ENCODE measurements at regions not wholly inside any gene's neighbourhood (a gene's known extent, or its start where the extent isn't known, plus 50 kb on each side); places are given as distances from the start of the nearest gene placed in this dataset.
"Not testable (repeated sequence)": the region's sequence is repeated elsewhere in the genome, so short reads cannot be mapped to it uniquely, and the experiment has no call there.

DNA sequence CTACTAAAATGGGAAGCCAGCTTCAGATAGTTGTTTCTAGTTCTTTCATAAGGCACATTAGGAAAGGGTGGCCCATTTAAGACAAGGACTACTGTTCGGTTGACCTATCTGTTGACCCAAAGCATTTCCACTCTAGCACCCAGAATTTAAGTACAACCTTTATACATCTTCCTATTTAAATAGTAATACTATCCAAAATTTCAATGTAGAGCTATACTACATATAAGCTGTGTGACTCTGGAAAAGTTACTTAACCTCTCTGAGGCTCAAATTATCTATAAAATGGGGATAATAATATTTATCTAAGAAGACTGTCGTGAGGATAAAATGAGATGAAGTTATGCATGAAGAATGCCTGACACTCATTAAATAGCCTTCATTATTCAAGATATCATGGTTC, 82.0 kb upstream of the TMEM164 start:
- H3K9me3 ChIP-seq, result no peaks in the 10 kb centered on the region
- intact Hi-C loops (cut with DNase I; ENCODE audit: low total_unique reads), result no loop called here
- TF ChIP-seq, protein P1, sequence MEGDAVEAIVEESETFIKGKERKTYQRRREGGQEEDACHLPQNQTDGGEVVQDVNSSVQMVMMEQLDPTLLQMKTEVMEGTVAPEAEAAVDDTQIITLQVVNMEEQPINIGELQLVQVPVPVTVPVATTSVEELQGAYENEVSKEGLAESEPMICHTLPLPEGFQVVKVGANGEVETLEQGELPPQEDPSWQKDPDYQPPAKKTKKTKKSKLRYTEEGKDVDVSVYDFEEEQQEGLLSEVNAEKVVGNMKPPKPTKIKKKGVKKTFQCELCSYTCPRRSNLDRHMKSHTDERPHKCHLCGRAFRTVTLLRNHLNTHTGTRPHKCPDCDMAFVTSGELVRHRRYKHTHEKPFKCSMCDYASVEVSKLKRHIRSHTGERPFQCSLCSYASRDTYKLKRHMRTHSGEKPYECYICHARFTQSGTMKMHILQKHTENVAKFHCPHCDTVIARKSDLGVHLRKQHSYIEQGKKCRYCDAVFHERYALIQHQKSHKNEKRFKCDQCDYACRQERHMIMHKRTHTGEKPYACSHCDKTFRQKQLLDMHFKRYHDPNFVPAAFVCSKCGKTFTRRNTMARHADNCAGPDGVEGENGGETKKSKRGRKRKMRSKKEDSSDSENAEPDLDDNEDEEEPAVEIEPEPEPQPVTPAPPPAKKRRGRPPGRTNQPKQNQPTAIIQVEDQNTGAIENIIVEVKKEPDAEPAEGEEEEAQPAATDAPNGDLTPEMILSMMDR (IDR thresholded peaks at IDR 0.05), result no peak
- TF ChIP-seq POLR2AphosphoS5 (IDR thresholded peaks at IDR 0.05) (no peak), POLR2A (IDR thresholded peaks at IDR 0.05) (no peak)
- H3K36me3 ChIP-seq, result no peaks in the 10 kb centered on the region
- H3K4me3 ChIP-seq, result no peak overlapping the region
- DNase-seq (ENCODE audit: low spot score in 2 of 2), result no peak
- H3K27ac ChIP-seq, result no peak overlapping the region
- H3K4me1 ChIP-seq, result no peaks in the 10 kb centered on the region
- peaks cover 0 to 28% of the 10 kb centered on the region in 2 donors for H3K27me3 ChIP-seq

DNA sequence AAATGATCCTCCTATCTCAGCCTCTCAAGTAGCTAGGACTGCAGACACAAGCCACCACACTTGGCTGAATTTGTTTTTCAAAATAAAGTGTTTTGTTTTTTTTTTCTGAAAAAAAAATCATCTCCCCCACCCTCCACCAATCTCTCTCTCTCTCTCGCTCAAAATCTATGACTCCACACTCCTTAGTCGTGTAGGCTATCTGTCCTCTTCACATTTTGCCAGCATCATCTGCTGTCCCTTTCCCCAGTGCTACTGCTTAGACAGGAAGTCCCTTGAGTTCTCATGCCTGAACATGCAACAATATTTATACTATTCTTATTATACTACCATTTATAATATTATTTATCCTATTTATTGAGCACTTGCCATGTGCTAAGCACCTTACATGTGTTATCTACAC, 80.7 kb upstream of the TMEM164 start:
- TF ChIP-seq POLR2A (IDR thresholded peaks at IDR 0.05) (no peak), POLR2AphosphoS5 (IDR thresholded peaks at IDR 0.05) (no peak)
- TF ChIP-seq, protein P1 (IDR thresholded peaks at IDR 0.05), result no peak
- Histone ChIP-seq H3K4me1 (no peaks in the 10 kb centered on the region), H3K36me3 (no peaks in the 10 kb centered on the region), H3K9me3 (no peaks in the 10 kb centered on the region), H3K4me3 (no peak overlapping the region), H3K27ac (no peak overlapping the region), H3K27me3 (peaks cover 0 to 22% of the 10 kb centered on the region in 2 donors)
- no peak for DNase-seq (ENCODE audit: low spot score in 2 of 2)
- intact Hi-C loops (cut with DNase I; ENCODE audit: low total_unique reads), result no loop called here

DNA sequence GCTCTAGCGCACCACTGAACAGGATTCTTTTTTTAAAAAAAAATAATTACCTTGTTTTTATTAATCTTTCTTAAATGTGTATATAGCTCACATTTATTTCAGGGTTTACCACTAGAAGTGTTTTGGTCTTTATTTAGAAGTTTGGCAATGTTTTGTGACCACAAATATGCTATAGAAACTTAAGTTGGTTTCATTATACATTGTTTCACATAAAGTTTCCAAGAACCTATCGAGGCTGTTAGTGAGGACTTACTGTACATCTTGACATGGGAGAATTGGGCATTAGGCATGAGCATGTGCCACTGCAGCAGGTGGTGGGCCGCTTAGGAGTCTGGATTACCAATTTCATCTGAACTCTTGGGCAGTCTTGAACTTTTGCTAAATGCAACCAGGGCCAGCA, 77.9 kb upstream of the TMEM164 start:
- H3K4me3 ChIP-seq; DNase-seq (ENCODE audit: low spot score in 2 of 2); H3K36me3 ChIP-seq; H3K27ac ChIP-seq; intact Hi-C loops (cut with DNase I; ENCODE audit: low total_unique reads); H3K4me1 ChIP-seq; H3K9me3 ChIP-seq: not testable (repeated sequence)
- peaks cover 0 to 13% of the 10 kb centered on the region in 2 donors for H3K27me3 ChIP-seq

- Histone ChIP-seq H3K4me1 (no peaks in the 10 kb centered on the region), H3K27me3 (peaks cover 0 to 14% of the 10 kb centered on the region in 2 donors), H3K27ac (no peak overlapping the region), H3K4me3 (no peak overlapping the region), H3K36me3 (no peaks in the 10 kb centered on the region), H3K9me3 (no peaks in the 10 kb centered on the region)
- TF ChIP-seq POLR2A (IDR thresholded peaks at IDR 0.05) (no peak), POLR2AphosphoS5 (IDR thresholded peaks at IDR 0.05) (no peak)
- TF ChIP-seq, protein P1 (IDR thresholded peaks at IDR 0.05), result no peak
- no peak for DNase-seq (ENCODE audit: low spot score in 2 of 2)
- intact Hi-C loops (cut with DNase I; ENCODE audit: low total_unique reads), result no loop called here
These were observed 77.3 kb upstream of the TMEM164 start for GRCh38 chrX:109925656-109926055.

- no peak for DNase-seq (ENCODE audit: low spot score in 2 of 2)
- no peaks in the 10 kb centered on the region for H3K36me3 ChIP-seq
- TF ChIP-seq POLR2AphosphoS5 (IDR thresholded peaks at IDR 0.05), result no peak
- TF ChIP-seq, protein P1 (IDR thresholded peaks at IDR 0.05), result no peak
- no peak for TF ChIP-seq POLR2A (IDR thresholded peaks at IDR 0.05)
- no peak overlapping the region for H3K27ac ChIP-seq
- intact Hi-C loops (cut with DNase I; ENCODE audit: low total_unique reads), result no loop called here
- no peaks in the 10 kb centered on the region for H3K4me1 ChIP-seq
- H3K4me3 ChIP-seq, result no peak overlapping the region
- H3K9me3 ChIP-seq, result no peaks in the 10 kb centered on the region
- H3K27me3 ChIP-seq, result peaks cover 0 to 18% of the 10 kb centered on the region in 2 donors
These were observed 76.8 kb upstream of the TMEM164 start for GRCh38 chrX:109926118-109926517.
